ENCODE measurements at regions not wholly inside any gene's neighbourhood (a gene's known extent, or its start where the extent isn't known, plus 50 kb on each side); places are given as distances from the start of the nearest gene placed in this dataset.
"Not testable (repeated sequence)": the region's sequence is repeated elsewhere in the genome, so short reads cannot be mapped to it uniquely, and the experiment has no call there.

- DNase-seq, result no peak
Measured at GRCh38 chr5:158514319-158514985, 585.3 kb downstream of the EBF1 start.

- DNase-seq, result peak in 1 of 5 donors; percentile 4
Measured at GRCh38 chr5:158513490-158514318, 586.0 kb downstream of the EBF1 start.

GRCh38 chr5:158511454-158511853, 588.3 kb downstream of the EBF1 start:
- no peak for DNase-seq

GRCh38 chr5:158510479-158510878, 589.2 kb downstream of the EBF1 start:
- DNase-seq, result no peak

- no peak for DNase-seq
Measured at GRCh38 chr5:158506648-158507047, 593.1 kb downstream of the EBF1 start.

- no peak for DNase-seq
Measured at GRCh38 chr5:158502686-158503085, 597.0 kb downstream of the EBF1 start.

- DNase-seq, result no peak
Measured at GRCh38 chr5:158499892-158500418, 599.8 kb downstream of the EBF1 start.

- no peak for DNase-seq
Measured at GRCh38 chr5:158499075-158499891, 600.4 kb downstream of the EBF1 start.

- no peak for DNase-seq
Measured at GRCh38 chr5:158496624-158497023, 603.1 kb downstream of the EBF1 start.

- DNase-seq, result no peak
Measured at GRCh38 chr5:158494541-158494940, 605.2 kb downstream of the EBF1 start.

GRCh38 chr5:158494044-158494443, 605.7 kb downstream of the EBF1 start:
- DNase-seq, result not testable (repeated sequence)

GRCh38 chr5:158492841-158493242, 606.9 kb downstream of the EBF1 start:
- DNase-seq, result no peak

- DNase-seq, result no peak
Measured at GRCh38 chr5:158492136-158492535, 607.6 kb downstream of the EBF1 start.

- DNase-seq, result no peak
Measured at GRCh38 chr5:158487664-158488063, 612.1 kb downstream of the EBF1 start.

- DNase-seq, result no peak
Measured at GRCh38 chr5:158487156-158487555, 612.6 kb downstream of the EBF1 start.

GRCh38 chr5:158486566-158486965, 613.1 kb downstream of the EBF1 start:
- DNase-seq, result no peak

- DNase-seq, result no peak
Measured at GRCh38 chr5:158485604-158486081, 614.1 kb downstream of the EBF1 start.

GRCh38 chr5:158485047-158485446, 614.7 kb downstream of the EBF1 start:
- DNase-seq, result no peak

GRCh38 chr5:158484150-158484549, 615.6 kb downstream of the EBF1 start:
- DNase-seq, result no peak

GRCh38 chr5:158483281-158483860, 616.3 kb downstream of the EBF1 start:
- DNase-seq, result no peak

GRCh38 chr5:158482125-158482524, 617.6 kb downstream of the EBF1 start:
- DNase-seq, result no peak

- DNase-seq, result no peak
Measured at GRCh38 chr5:158478139-158478538, 619.2 kb upstream of the CLINT1 start.

- no peak for DNase-seq
Measured at GRCh38 chr5:158477214-158477613, 618.3 kb upstream of the CLINT1 start.

Data from T-helper 1 cell (primary cell).